Adrenal gland (tissue), 9 donors: ENCODE measurements at regions not wholly inside any gene's neighbourhood (a gene's known extent, or its start where the extent isn't known, plus 50 kb on each side); places are given as distances from the start of the nearest gene placed in this dataset.

Experiments
- DNase-seq, 7 donors: peaks; one replicate each; pipeline ENCODE4 v3.0.0-alpha.2; 2019 to 2020
- H3K27ac ChIP-seq, 5 donors: fragments of 200-600 bp; sonication (generic) in 4 of 5; 1 replicate in 3 of 5; 2 replicates in 2 of 5; pipeline versions ENCODE4 v1.5.1 to v1.8.0; 2016 to 2020; ENCODE audit warnings: mild to moderate bottlenecking in 1 of 5
- H3K27me3 ChIP-seq: fragments of 200-600 bp; 2 replicates; pipeline ENCODE4 v1.8.0; 2021
- H3K36me3 ChIP-seq, 2 donors: fragments of 200-600 bp; replicated peaks in 1 of 2; 1 replicate in 1 of 2; 2 replicates in 1 of 2; pipeline versions ENCODE4 v1.5.1 to v1.8.0; 2018 to 2022
- H3K4me1 ChIP-seq, 2 donors: fragments of 200-600 bp; replicated peaks in 1 of 2; 1 replicate in 1 of 2; 2 replicates in 1 of 2; pipeline versions ENCODE4 v1.5.1 to v1.8.0; 2018 to 2021
- H3K4me3 ChIP-seq, 4 donors: fragments of 200-600 bp; sonication (generic) in 3 of 4; one replicate each; pipeline ENCODE4 v1.5.1; 2016 to 2018
- H3K9me3 ChIP-seq, 3 donors: fragments of 200-600 bp; sonication (generic) in 1 of 3; replicated peaks in 1 of 3; 1 replicate in 2 of 3; 2 replicates in 1 of 3; pipeline versions ENCODE4 v1.5.1 to v1.8.0; 2016 to 2021
- POLR2A ChIP-seq, 2 donors: fragments of 450-650 bp; IDR thresholded peaks; one replicate each; pipeline ENCODE4 v1.6.1; 2017; ENCODE audit warnings: antibody characterized with exemption in 2 of 2, mild to moderate bottlenecking in 2 of 2, moderate library complexity in 1 of 2
- WGBS, 4 donors: extraction: QIAGEN DNeasy Blood & Tissue Kit in 2 of 4; methylation state at CpG; one replicate each; pipeline versions ENCODE4 v1.1.5 to v1.1.7; 2013 to 2017; 5-methylcytosine and 5-hydroxymethylcytosine counted together
- intact Hi-C, 2 donors: fragments of 100-400 bp; cut with DNase I; formaldehyde crosslinking; loops; one replicate each; pipeline versions ENCODE4 v1.14.1 to v1.15.0; 2022 to 2023
- TF ChIP-seq, protein P1 (sequence below), 6 experiments: fragments of 450-650 bp in 4 of 6; fragments of 200-600 bp in 2 of 6; sonication (generic) in 1 of 6; IDR thresholded peaks; 1 replicate in 5 of 6; 2 replicates in 1 of 6; pipeline versions ENCODE4 v1.5.1 to v1.8.0; 2016 to 2021; ENCODE audit warnings: antibody characterized with exemption in 6 of 6, mild to moderate bottlenecking in 2 of 6, moderate library complexity in 1 of 6
- donor health status: healthy with polysubstance abuse.
- donor health status: Bipolar disorder and iron deficiency.
- donor health status: DM: yes; HTN: yes; CAD: no.
- donor health status: DM: no; HTN: no; CAD: no.
- donor health status: DM: no; HTN: no; CAD: no.

DNA sequence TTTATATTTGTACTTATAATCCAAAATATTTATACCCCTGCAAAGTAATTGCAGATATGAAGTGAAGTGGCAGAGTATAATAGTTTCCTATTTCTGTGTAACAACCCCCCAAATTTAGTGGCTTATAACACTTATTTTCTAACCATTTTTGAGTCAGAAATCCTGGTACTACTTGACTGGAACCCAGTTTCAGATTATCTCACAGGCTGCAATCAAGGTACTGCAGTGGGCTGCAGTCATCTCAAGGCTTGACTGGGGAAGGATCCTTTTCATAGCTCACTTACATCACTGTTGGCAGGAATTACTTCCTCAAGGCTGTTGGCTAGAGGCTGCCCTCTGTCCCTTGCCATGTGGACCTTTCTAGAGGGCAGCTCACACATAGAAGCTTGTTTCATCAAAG, 558.2 kb upstream of the PKDCC start:
- intact Hi-C loops: no loop called here
- H3K9me3 ChIP-seq: no peaks in the 10 kb centered on the region
- TF ChIP-seq, protein P1, sequence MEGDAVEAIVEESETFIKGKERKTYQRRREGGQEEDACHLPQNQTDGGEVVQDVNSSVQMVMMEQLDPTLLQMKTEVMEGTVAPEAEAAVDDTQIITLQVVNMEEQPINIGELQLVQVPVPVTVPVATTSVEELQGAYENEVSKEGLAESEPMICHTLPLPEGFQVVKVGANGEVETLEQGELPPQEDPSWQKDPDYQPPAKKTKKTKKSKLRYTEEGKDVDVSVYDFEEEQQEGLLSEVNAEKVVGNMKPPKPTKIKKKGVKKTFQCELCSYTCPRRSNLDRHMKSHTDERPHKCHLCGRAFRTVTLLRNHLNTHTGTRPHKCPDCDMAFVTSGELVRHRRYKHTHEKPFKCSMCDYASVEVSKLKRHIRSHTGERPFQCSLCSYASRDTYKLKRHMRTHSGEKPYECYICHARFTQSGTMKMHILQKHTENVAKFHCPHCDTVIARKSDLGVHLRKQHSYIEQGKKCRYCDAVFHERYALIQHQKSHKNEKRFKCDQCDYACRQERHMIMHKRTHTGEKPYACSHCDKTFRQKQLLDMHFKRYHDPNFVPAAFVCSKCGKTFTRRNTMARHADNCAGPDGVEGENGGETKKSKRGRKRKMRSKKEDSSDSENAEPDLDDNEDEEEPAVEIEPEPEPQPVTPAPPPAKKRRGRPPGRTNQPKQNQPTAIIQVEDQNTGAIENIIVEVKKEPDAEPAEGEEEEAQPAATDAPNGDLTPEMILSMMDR (IDR thresholded peaks at IDR 0.05): no peak
- TF ChIP-seq POLR2A (IDR thresholded peaks at IDR 0.05): no peak
- peaks cover 0 to 8% of the 10 kb centered on the region in 2 donors for H3K4me1 ChIP-seq
- H3K36me3 ChIP-seq: no peaks in the 10 kb centered on the region
- DNase-seq: no peak
- no peaks in the 10 kb centered on the region for H3K27me3 ChIP-seq
- no peak overlapping the region for H3K4me3 ChIP-seq
- H3K27ac ChIP-seq: no peak overlapping the region

DNA sequence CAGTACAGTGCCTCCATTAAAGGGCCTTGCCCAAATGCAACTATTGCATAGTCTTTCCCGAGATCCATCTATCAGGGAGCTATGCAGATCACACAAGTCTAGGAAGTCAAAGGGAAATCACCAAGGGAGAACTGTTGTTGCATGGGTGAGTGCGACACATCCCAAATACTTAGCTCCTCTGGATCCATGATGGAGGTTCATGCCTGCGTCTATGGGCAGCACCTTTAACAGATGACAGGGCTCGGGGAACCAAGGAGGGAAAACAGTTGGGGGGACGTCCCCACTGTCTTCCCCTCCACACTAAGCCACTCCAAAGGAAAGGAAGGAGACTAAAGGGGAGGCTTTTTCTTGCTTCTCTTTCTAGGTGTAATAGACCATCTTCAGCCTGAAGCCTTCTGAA, 552.8 kb upstream of the PKDCC start:
- TF ChIP-seq, protein P1 (IDR thresholded peaks at IDR 0.05): no peak
- intact Hi-C loops: no loop called here
- Histone ChIP-seq H3K4me3 (no peak overlapping the region), H3K4me1 (no peaks in the 10 kb centered on the region), H3K27ac (no peak overlapping the region), H3K27me3 (no peaks in the 10 kb centered on the region), H3K36me3 (no peaks in the 10 kb centered on the region), H3K9me3 (peaks cover 0 to 22% (median 6%) of the 10 kb centered on the region in 3 donors)
- 65 to 88% (median 78%) methylated on average over 5 of the region's 5 CpGs for WGBS, 4 donors
- no peak for DNase-seq

DNA sequence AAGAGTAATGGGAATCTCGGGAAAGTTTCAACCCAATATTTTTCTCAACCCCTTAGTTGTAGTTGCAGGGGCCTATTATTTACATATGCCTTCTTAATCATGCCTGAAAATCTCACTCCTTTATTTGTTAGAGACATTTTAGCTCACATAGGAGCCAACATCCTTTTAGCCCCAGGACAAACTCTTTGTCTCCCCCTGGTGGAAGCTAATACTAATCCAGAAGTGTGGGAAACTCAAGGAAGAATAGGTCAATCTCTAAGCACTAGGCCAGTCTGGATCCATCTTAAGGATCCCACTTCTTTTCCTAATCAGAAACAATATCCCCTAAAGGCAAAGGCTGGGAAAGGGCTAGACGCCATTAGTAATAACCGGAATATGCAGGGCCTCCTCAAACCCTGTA, 550.9 kb upstream of the PKDCC start:
- WGBS, 4 donors: 92 to 100% (median 95%) methylated on average over 3 of the region's 3 CpGs
- no peak overlapping the region for H3K4me3 ChIP-seq
- H3K27me3 ChIP-seq: no peaks in the 10 kb centered on the region
- TF ChIP-seq POLR2A (IDR thresholded peaks at IDR 0.05): no peak
- TF ChIP-seq, protein P1 (IDR thresholded peaks at IDR 0.05): no peak
- H3K36me3 ChIP-seq: no peaks in the 10 kb centered on the region
- no peaks in the 10 kb centered on the region for H3K4me1 ChIP-seq
- no peak overlapping the region for H3K27ac ChIP-seq
- intact Hi-C loops: no loop called here
- H3K9me3 ChIP-seq: peaks cover 0 to 22% (median 6%) of the 10 kb centered on the region in 3 donors
- no peak for DNase-seq

DNA sequence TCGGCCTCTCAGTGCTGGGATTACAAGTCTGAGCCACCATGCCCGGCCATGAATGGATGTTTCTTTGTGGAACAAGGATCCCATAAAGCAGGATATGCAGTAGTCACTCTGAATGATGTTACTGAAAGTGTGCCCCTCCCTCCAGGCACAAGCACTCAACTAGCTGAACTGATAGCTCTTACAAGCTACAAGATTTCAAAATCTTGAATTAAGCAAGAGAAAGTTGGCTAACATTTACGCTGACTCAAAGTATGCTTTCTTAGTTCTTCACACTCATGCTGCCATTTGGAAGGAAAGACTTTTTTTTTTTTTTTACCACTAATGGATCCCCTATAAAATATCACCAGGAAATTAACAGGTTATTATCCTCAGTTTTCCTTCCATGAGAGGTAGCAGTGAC, 549.0 kb upstream of the PKDCC start:
- peaks cover 0 to 22% (median 6%) of the 10 kb centered on the region in 3 donors for H3K9me3 ChIP-seq
- intact Hi-C loops: no loop called here
- no peaks in the 10 kb centered on the region for H3K4me1 ChIP-seq
- DNase-seq: no peak
- no peak overlapping the region for H3K27ac ChIP-seq
- H3K36me3 ChIP-seq: no peaks in the 10 kb centered on the region
- H3K27me3 ChIP-seq: no peaks in the 10 kb centered on the region
- H3K4me3 ChIP-seq: no peak overlapping the region
- TF ChIP-seq, protein P1 (IDR thresholded peaks at IDR 0.05): no peak
- TF ChIP-seq POLR2A (IDR thresholded peaks at IDR 0.05): no peak
- WGBS, 4 donors: 85 to 92% (median 89%) methylated on average over 3 of the region's 3 CpGs
